Fibroblast of villous mesenchyme (primary cell): ENCODE measurements at regions not wholly inside any gene's neighbourhood (a gene's known extent, or its start where the extent isn't known, plus 50 kb on each side); places are given as distances from the start of the nearest gene placed in this dataset.

Experiments
- DNase-seq: peaks from one replicate; pipeline ENCODE4 v3.0.0-alpha.2; 2010; ENCODE audit warnings: low read depth
- H3K4me3 ChIP-seq: 2 replicates; pipeline ENCODE4 v1.5.1; 2011; ENCODE audit warnings: low read depth, mild to moderate bottlenecking, low read length
- TF ChIP-seq, protein P1 (sequence below): IDR thresholded peaks from 2 replicates; pipeline ENCODE4 v1.5.1; 2012; ENCODE audit warnings: low read depth, mild to moderate bottlenecking, low read length; ENCODE audit not compliant: insufficient read depth

DNA sequence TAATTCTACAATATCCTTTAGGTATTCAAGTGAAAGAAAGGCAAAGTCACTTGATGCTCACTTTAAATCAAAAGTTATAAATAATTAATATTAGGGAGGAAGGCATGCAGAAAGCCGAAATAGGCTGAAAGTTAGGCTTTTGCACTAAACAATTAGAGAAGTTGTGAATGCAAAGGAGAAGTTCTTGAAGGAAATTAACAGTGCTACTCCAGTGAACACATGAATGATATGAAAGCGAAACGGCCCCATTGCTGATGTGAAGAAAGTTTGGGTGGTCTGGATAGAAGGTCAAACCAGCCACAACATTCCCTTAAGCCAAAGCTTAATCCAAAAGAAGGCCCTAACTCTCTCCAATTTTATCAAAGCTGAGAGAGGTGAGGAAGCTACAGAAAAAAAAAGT is 103.1 kb upstream of the CXCR4 start:
- TF ChIP-seq, protein P1, sequence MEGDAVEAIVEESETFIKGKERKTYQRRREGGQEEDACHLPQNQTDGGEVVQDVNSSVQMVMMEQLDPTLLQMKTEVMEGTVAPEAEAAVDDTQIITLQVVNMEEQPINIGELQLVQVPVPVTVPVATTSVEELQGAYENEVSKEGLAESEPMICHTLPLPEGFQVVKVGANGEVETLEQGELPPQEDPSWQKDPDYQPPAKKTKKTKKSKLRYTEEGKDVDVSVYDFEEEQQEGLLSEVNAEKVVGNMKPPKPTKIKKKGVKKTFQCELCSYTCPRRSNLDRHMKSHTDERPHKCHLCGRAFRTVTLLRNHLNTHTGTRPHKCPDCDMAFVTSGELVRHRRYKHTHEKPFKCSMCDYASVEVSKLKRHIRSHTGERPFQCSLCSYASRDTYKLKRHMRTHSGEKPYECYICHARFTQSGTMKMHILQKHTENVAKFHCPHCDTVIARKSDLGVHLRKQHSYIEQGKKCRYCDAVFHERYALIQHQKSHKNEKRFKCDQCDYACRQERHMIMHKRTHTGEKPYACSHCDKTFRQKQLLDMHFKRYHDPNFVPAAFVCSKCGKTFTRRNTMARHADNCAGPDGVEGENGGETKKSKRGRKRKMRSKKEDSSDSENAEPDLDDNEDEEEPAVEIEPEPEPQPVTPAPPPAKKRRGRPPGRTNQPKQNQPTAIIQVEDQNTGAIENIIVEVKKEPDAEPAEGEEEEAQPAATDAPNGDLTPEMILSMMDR, result no peak
- DNase-seq, result no peak
- H3K4me3 ChIP-seq, result no peak overlapping the region

DNA sequence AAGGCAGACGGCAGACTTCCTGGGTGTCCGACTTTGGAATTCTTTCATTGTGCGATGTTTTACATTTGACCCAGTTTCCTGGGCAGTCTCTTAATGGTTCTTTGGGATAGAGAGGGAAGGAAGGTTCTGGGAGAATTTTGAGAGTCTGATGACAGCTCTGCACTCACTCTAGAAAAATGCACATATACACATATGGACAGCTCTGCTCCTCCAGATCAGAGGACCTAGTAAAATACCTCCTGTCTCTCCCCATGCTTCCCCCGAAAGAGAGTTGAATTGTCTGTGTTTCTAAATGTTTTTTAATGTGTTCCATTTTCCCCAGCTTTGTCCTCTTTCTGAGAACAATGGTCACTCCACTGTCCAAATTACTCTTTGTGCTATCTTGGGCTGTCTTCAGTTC is 102.0 kb upstream of the CXCR4 start:
- no peak for DNase-seq
- no peak overlapping the region for H3K4me3 ChIP-seq
- TF ChIP-seq, protein P1, result no peak

DNA sequence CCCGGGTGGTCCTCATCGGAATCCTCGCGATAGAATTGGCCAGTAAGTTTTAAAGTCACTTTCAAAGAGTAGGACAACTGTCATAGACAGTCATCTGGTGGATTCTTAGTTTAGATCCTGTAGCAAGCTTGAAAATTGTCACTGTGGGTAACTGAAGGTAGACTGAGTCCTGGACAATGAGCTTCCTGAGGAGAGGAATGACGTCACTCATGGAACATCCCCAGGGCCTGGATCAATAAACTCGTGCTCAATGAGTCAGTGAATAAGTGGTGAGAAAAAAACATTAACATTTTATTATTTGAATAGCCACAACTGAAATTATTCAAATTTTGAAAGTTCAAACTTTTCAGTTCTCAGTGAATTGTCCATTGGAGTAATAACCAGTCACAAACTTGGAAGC is 101.4 kb upstream of the CXCR4 start:
- TF ChIP-seq, protein P1, result no peak
- H3K4me3 ChIP-seq, result no peak overlapping the region
- DNase-seq, result no peak

DNA sequence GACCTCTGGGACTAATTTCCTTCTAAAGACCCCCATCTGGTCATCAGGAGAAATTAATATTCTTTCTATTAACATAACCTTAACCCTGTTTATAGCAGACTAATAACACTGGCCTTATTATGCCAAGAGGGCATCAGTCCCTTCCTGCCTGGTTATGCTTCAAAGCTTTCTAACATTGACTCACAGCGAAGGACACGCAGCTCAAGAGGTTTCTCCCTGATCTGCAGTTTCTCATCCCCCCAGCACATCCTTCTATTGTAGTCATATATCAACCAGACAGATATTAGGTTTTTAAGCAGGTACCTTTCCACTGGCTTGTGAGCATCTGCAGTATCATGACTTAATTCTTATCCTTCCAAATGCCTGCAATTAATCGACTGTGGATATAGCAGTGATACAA is 100.0 kb upstream of the CXCR4 start:
- DNase-seq, result no peak
- TF ChIP-seq, protein P1, result no peak
- H3K4me3 ChIP-seq, result no peak overlapping the region

DNA sequence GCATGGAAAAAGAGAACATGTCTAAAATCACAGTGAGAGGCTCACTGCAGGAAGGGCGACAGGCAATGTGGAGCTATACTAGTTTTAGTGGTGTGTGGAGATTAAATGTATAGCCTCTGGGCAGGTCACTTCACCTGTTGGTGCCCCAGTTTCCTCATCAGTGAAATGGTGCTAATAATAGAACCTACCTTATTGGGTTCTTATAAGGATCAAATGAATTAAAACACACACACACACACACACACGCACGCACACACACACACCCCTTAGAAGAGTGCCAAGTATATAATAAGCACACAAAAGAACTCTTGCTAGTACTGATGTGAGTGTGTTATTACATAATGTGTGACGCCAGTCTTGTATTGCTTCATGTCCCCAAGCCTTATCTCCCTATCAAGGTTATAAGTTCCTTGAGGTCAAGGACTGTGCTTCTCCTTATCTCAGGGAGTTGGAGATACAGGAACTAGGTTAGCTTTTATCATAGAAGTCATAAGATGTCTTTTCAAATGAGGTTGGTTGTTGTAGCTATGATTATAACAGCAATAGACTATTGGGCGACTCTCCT is 98.0 kb upstream of the CXCR4 start:
- TF ChIP-seq, protein P1, result no peak
- no peak for DNase-seq
- H3K4me3 ChIP-seq, result no peak overlapping the region

DNA sequence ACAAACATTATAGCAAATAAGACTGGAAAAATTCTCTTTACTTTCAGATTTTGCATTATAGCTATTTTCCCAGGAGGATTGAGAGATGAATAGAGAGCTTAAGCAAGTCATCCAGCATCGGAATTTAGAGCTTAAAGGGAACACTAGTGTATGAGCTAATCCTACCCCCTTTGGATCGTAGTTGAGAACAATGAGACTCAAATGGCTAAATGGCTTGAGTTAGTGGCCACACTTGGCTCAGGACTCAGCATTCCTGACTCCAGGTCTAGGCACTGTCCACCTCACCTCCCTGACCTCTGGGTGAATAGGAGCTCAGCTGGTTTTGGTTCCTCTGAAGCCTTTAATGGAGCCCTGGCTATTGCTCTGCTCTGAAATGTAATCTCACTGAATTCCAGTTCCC is 97.5 kb upstream of the CXCR4 start:
- TF ChIP-seq, protein P1, result no peak
- H3K4me3 ChIP-seq, result no peak overlapping the region
- DNase-seq, result no peak
